DOHH2 (cell line): ENCODE measurements at regions not wholly inside any gene's neighbourhood (a gene's known extent, or its start where the extent isn't known, plus 50 kb on each side); places are given as distances from the start of the nearest gene placed in this dataset.

Source experiments
- H3F3A ChIP-seq: fragments of 200-600 bp; sonication (generic), shearing (Covaris generic); 2 replicates; pipeline ENCODE4 v1.6.0; 2016; ENCODE audit warnings: antibody characterized with exemption, mild to moderate bottlenecking; ENCODE audit not compliant: control insufficient read depth, insufficient read depth
- H3K27ac ChIP-seq: fragments of 200-600 bp; sonication (generic); 2 replicates; pipeline ENCODE4 v1.5.1; 2014; ENCODE audit warnings: low read depth, mild to moderate bottlenecking, low read length, moderate library complexity
- H3K27me3 ChIP-seq: fragments of 200-600 bp; sonication (generic); 2 replicates; pipeline ENCODE4 v1.6.1; 2014; ENCODE audit warnings: mild to moderate bottlenecking, low read length, mixed read lengths; ENCODE audit not compliant: control insufficient read depth
- H3K36me3 ChIP-seq: fragments of 200-600 bp; sonication (generic); 2 replicates; pipeline ENCODE4 v1.6.1; 2014; ENCODE audit warnings: mild to moderate bottlenecking, low read length, moderate library complexity, mixed read lengths; ENCODE audit not compliant: control insufficient read depth
- H3K4me1 ChIP-seq: fragments of 200-600 bp; sonication (generic); 2 replicates; pipeline ENCODE4 v1.6.1; 2014; ENCODE audit warnings: mild to moderate bottlenecking, low read length, mixed read lengths; ENCODE audit not compliant: control insufficient read depth
- H3K4me2 ChIP-seq: fragments of 200-600 bp; sonication (generic); 2 replicates; pipeline ENCODE4 v1.6.0; 2014; ENCODE audit warnings: mild to moderate bottlenecking, low read length, moderate library complexity
- H3K4me3 ChIP-seq: fragments of 200-600 bp; sonication (generic); 2 replicates; pipeline ENCODE4 v1.5.1; 2014; ENCODE audit warnings: mild to moderate bottlenecking, low read length, mixed read lengths
- H3K79me2 ChIP-seq: fragments of 200-600 bp; sonication (generic); 2 replicates; pipeline ENCODE4 v1.6.1; 2014; ENCODE audit warnings: mild to moderate bottlenecking, low read length, mixed read lengths; ENCODE audit not compliant: control insufficient read depth
- H3K9me2 ChIP-seq: fragments of 200-600 bp; sonication (generic); replicated peaks from 2 replicates; pipeline ENCODE4 v1.6.1; 2014; ENCODE audit warnings: mild to moderate bottlenecking, low read length, mixed read lengths; ENCODE audit not compliant: control insufficient read depth
- H3K9me3 ChIP-seq: fragments of 200-600 bp; sonication (generic); 2 replicates; pipeline ENCODE4 v1.6.1; 2014; ENCODE audit warnings: antibody characterized with exemption, low read length, mixed read lengths; ENCODE audit not compliant: control insufficient read depth, insufficient read depth
- H4K20me1 ChIP-seq: fragments of 200-600 bp; sonication (generic); 2 replicates; pipeline ENCODE4 v1.6.0; 2014; ENCODE audit warnings: low read depth, mild to moderate bottlenecking, antibody characterized with exemption, low read length, moderate library complexity; ENCODE audit not compliant: control insufficient read depth, insufficient read depth
- EZH2phosphoT487 ChIP-seq: fragments of 200-600 bp; sonication (generic); IDR thresholded peaks from 2 replicates; pipeline ENCODE4 v1.6.1; 2017; ENCODE audit warnings: borderline replicate concordance, mild to moderate bottlenecking, antibody characterized with exemption, low read length, moderate library complexity, mixed read lengths
- TF ChIP-seq, protein P1 (sequence below): fragments of 200-600 bp; sonication (generic); IDR thresholded peaks from one replicate; pipeline ENCODE4 v1.5.1; 2014; ENCODE audit warnings: antibody characterized with exemption, mild to moderate bottlenecking, low read depth, low read length; ENCODE audit not compliant: poor library complexity, severe bottlenecking

DNA sequence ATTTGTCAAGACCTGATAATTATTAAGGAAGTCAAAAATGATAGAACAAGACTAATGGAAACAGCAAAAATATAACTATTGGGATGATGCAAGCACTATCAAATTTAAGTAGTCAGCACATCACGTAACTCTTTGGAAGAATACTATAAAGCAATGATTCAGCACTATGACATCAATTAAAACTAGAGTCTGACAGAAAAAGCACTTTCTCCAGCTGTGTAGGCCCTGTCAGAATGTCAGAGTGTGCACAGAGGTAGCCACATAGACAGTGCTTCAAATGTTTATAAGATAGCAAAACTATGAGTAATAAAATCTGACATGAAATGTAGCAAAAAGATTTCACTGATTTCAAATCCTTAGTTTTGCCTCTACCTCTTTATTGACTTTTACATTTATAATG lies 1226.6 kb upstream of the ADGRL3 start:
- H3K4me1 ChIP-seq: no peaks in the 10 kb centered on the region
- H3K36me3 ChIP-seq: no peaks in the 10 kb centered on the region
- H3K79me2 ChIP-seq: no peaks in the 10 kb centered on the region
- H3K4me2 ChIP-seq: no peak overlapping the region
- H3K9me3 ChIP-seq: no peaks in the 10 kb centered on the region
- H3K27me3 ChIP-seq: no peaks in the 10 kb centered on the region
- TF ChIP-seq EZH2phosphoT487: no peak
- TF ChIP-seq, protein P1, sequence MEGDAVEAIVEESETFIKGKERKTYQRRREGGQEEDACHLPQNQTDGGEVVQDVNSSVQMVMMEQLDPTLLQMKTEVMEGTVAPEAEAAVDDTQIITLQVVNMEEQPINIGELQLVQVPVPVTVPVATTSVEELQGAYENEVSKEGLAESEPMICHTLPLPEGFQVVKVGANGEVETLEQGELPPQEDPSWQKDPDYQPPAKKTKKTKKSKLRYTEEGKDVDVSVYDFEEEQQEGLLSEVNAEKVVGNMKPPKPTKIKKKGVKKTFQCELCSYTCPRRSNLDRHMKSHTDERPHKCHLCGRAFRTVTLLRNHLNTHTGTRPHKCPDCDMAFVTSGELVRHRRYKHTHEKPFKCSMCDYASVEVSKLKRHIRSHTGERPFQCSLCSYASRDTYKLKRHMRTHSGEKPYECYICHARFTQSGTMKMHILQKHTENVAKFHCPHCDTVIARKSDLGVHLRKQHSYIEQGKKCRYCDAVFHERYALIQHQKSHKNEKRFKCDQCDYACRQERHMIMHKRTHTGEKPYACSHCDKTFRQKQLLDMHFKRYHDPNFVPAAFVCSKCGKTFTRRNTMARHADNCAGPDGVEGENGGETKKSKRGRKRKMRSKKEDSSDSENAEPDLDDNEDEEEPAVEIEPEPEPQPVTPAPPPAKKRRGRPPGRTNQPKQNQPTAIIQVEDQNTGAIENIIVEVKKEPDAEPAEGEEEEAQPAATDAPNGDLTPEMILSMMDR: no peak
- H4K20me1 ChIP-seq: no peaks in the 10 kb centered on the region
- no peaks in the 10 kb centered on the region for H3K9me2 ChIP-seq
- no peaks in the 10 kb centered on the region for H3F3A ChIP-seq
- H3K27ac ChIP-seq: no peak overlapping the region
- no peak overlapping the region for H3K4me3 ChIP-seq

DNA sequence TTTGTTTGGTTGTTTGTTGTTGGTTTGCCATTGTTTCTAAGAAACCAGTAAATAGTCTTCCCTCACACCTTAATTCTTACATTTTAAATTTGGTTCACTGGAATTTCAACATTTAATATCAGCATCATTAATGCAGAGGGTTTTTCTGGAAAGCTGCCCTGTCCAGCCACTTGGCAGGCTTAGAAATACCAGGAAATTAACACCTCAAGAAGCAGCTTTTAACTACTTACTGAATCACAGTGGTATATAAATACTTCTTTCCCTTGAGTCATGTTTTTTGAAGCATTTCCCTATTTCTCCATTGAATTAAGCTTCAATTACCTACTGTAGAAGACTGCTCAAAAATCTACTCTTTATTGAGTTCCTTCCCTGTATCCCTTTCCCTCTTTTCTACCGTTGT lies 1221.1 kb upstream of the ADGRL3 start:
- no peaks in the 10 kb centered on the region for H4K20me1 ChIP-seq
- H3K27ac ChIP-seq: no peak overlapping the region
- no peak overlapping the region for H3K4me3 ChIP-seq
- no peaks in the 10 kb centered on the region for H3K4me1 ChIP-seq
- H3K36me3 ChIP-seq: no peaks in the 10 kb centered on the region
- no peaks in the 10 kb centered on the region for H3F3A ChIP-seq
- no peaks in the 10 kb centered on the region for H3K9me2 ChIP-seq
- H3K27me3 ChIP-seq: no peaks in the 10 kb centered on the region
- no peaks in the 10 kb centered on the region for H3K79me2 ChIP-seq
- TF ChIP-seq EZH2phosphoT487: no peak
- TF ChIP-seq, protein P1: no peak
- no peak overlapping the region for H3K4me2 ChIP-seq
- no peaks in the 10 kb centered on the region for H3K9me3 ChIP-seq

DNA sequence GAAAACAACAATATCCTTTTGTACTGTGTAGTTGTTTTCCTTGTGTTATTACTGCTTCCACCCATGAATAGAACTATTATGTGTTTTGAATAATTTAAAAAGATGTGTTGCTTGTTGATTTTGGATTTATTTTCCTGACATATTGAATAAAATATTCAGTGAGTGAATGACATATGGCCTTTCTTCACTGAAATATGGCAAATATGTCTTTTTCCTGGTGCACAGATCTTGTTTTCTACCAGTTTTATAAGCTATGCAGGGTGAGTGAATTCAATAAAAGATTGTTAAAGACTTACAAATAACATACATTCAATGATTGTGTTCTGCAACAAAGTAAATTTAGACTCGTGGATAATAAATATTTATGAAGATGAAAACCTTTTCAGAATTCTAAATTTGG lies 1216.3 kb upstream of the ADGRL3 start:
- H3K36me3 ChIP-seq: no peaks in the 10 kb centered on the region
- H3K27me3 ChIP-seq: no peaks in the 10 kb centered on the region
- no peak for TF ChIP-seq EZH2phosphoT487
- TF ChIP-seq, protein P1: no peak
- H3K27ac ChIP-seq: no peak overlapping the region
- H3F3A ChIP-seq: no peaks in the 10 kb centered on the region
- no peaks in the 10 kb centered on the region for H3K9me2 ChIP-seq
- no peaks in the 10 kb centered on the region for H3K9me3 ChIP-seq
- no peak overlapping the region for H3K4me2 ChIP-seq
- no peaks in the 10 kb centered on the region for H3K4me1 ChIP-seq
- no peaks in the 10 kb centered on the region for H4K20me1 ChIP-seq
- H3K79me2 ChIP-seq: no peaks in the 10 kb centered on the region
- no peak overlapping the region for H3K4me3 ChIP-seq

DNA sequence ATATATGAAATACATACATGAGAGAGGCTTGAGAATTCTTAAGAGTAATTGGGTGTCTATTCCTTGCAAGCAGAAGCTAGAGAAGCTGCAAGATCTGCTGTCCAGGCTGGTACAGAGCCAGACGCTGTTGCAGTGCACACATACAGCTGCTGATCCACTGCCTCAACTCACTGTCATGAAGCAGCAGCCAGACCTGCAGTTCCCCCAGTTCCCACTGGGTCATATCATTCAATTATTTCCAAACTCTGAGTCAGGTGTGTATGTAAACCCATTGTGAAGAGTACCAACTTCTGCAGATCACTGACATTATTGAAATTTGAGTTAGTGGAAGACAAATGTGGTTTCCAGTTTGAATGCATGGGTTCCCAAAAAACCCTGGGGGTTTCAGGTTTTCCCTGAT lies 1212.8 kb upstream of the ADGRL3 start:
- TF ChIP-seq, protein P1: no peak
- TF ChIP-seq EZH2phosphoT487: no peak
- H4K20me1 ChIP-seq: no peaks in the 10 kb centered on the region

More for the DNA sequence above, 1212.8 kb upstream of the ADGRL3 start:
- no peaks in the 10 kb centered on the region for H3K27me3 ChIP-seq
- no peaks in the 10 kb centered on the region for H3K9me2 ChIP-seq
- no peaks in the 10 kb centered on the region for H3K79me2 ChIP-seq
- H3F3A ChIP-seq: no peaks in the 10 kb centered on the region
- no peak overlapping the region for H3K27ac ChIP-seq
- no peak overlapping the region for H3K4me3 ChIP-seq
- no peaks in the 10 kb centered on the region for H3K36me3 ChIP-seq
- no peaks in the 10 kb centered on the region for H3K9me3 ChIP-seq
- H3K4me2 ChIP-seq: no peak overlapping the region
- no peaks in the 10 kb centered on the region for H3K4me1 ChIP-seq
